Suprapubic skin (tissue), 4 donors: ENCODE measurements at regions not wholly inside any gene's neighbourhood (a gene's known extent, or its start where the extent isn't known, plus 50 kb on each side); places are given as distances from the start of the nearest gene placed in this dataset.

Source experiments
- DNase-seq, 2 donors: peaks; one replicate each; pipeline ENCODE4 v3.0.0-alpha.2; 2019; ENCODE audit warnings: low spot score in 2 of 2
- H3K27ac ChIP-seq: fragments of 200-600 bp; sonication (generic); one replicate; pipeline ENCODE4 v1.5.1; 2019
- H3K27me3 ChIP-seq: fragments of 200-600 bp; sonication (generic); one replicate; pipeline ENCODE4 v1.5.1; 2019
- H3K36me3 ChIP-seq: fragments of 200-600 bp; sonication (generic); one replicate; pipeline ENCODE4 v1.5.1; 2019
- H3K4me1 ChIP-seq: fragments of 200-600 bp; sonication (generic); one replicate; pipeline ENCODE4 v1.5.1; 2019
- H3K4me3 ChIP-seq: fragments of 200-600 bp; sonication (generic); one replicate; pipeline ENCODE4 v1.5.1; 2019; ENCODE audit warnings: mild to moderate bottlenecking
- H3K9me3 ChIP-seq: fragments of 200-600 bp; sonication (generic); one replicate; pipeline ENCODE4 v1.5.1; 2019
- CTCF ChIP-seq, 2 donors: fragments of 200-600 bp in 1 of 2; fragments of 450-650 bp in 1 of 2; sonication (generic) in 1 of 2; IDR thresholded peaks; one replicate each; pipeline ENCODE4 v1.5.1; 2016 to 2019; ENCODE audit warnings: antibody characterized with exemption in 2 of 2, mild to moderate bottlenecking in 1 of 2, moderate library complexity in 1 of 2
- EP300 ChIP-seq: sonication (generic); formaldehyde crosslinking; IDR thresholded peaks from one replicate; pipeline ENCODE4 v1.6.1; 2017; ENCODE audit warnings: antibody characterized with exemption
- POLR2A ChIP-seq, 2 donors: fragments of 450-650 bp; IDR thresholded peaks; one replicate each; pipeline ENCODE4 v1.6.1; 2017; ENCODE audit warnings: antibody characterized with exemption in 2 of 2, mild to moderate bottlenecking in 2 of 2, moderate library complexity in 2 of 2
- POLR2AphosphoS5 ChIP-seq, 3 donors: sonication (generic); formaldehyde crosslinking; IDR thresholded peaks; one replicate each; pipeline ENCODE4 v1.6.1; 2017; ENCODE audit warnings: antibody characterized with exemption in 3 of 3
- WGBS: methylation state at CpG from one replicate; pipeline ENCODE4 v1.1.5; 2018; 5-methylcytosine and 5-hydroxymethylcytosine counted together

GRCh38 chr4:36758312-36759178 is 477.1 kb downstream of the DTHD1 start:
- TF ChIP-seq EP300: no peak
- no peak for TF ChIP-seq POLR2AphosphoS5 (IDR thresholded peaks at IDR 0.05)
- TF ChIP-seq CTCF (IDR thresholded peaks at IDR 0.05): no peak
- TF ChIP-seq POLR2A (IDR thresholded peaks at IDR 0.05): no peak
- 50% methylated on average over 9 of the region's 9 CpGs for WGBS
- Histone ChIP-seq H3K27ac (no peak overlapping the region), H3K4me1 (no peaks in the 10 kb centered on the region), H3K27me3 (no peaks in the 10 kb centered on the region), H3K4me3 (no peak overlapping the region), H3K36me3 (no peaks in the 10 kb centered on the region), H3K9me3 (no peaks in the 10 kb centered on the region)
- no peak for DNase-seq

- Histone ChIP-seq H3K4me3 (no peak overlapping the region), H3K27me3 (no peaks in the 10 kb centered on the region), H3K9me3 (no peaks in the 10 kb centered on the region), H3K27ac (no peak overlapping the region), H3K36me3 (no peaks in the 10 kb centered on the region), H3K4me1 (no peaks in the 10 kb centered on the region)
- WGBS: 78% methylated on average over 4 of the region's 4 CpGs
- DNase-seq: no peak
- TF ChIP-seq POLR2A (IDR thresholded peaks at IDR 0.05) (no peak), CTCF (IDR thresholded peaks at IDR 0.05) (no peak), POLR2AphosphoS5 (IDR thresholded peaks at IDR 0.05) (no peak), EP300 (no peak)
Measured at GRCh38 chr4:36761607-36762006, 480.2 kb downstream of the DTHD1 start.

GRCh38 chr4:36763814-36764213 is 480.7 kb upstream of the NWD2 start:
- DNase-seq: no peak
- no peak for TF ChIP-seq POLR2A (IDR thresholded peaks at IDR 0.05)
- no peak for TF ChIP-seq EP300
- TF ChIP-seq POLR2AphosphoS5 (IDR thresholded peaks at IDR 0.05): no peak
- TF ChIP-seq CTCF (IDR thresholded peaks at IDR 0.05): no peak
- no peak overlapping the region for H3K27ac ChIP-seq
- no peak overlapping the region for H3K4me3 ChIP-seq
- no peaks in the 10 kb centered on the region for H3K36me3 ChIP-seq
- no peaks in the 10 kb centered on the region for H3K27me3 ChIP-seq
- H3K9me3 ChIP-seq: no peaks in the 10 kb centered on the region
- 94% methylated on average over 1 of the region's 1 CpG for WGBS
- no peaks in the 10 kb centered on the region for H3K4me1 ChIP-seq

- Histone ChIP-seq H3K27ac (no peak overlapping the region), H3K9me3 (no peaks in the 10 kb centered on the region), H3K4me1 (no peaks in the 10 kb centered on the region), H3K36me3 (no peaks in the 10 kb centered on the region), H3K27me3 (no peaks in the 10 kb centered on the region), H3K4me3 (no peak overlapping the region)
- WGBS: 87% methylated on average over 1 of the region's 1 CpG
- TF ChIP-seq CTCF (IDR thresholded peaks at IDR 0.05) (no peak), EP300 (no peak), POLR2A (IDR thresholded peaks at IDR 0.05) (no peak), POLR2AphosphoS5 (IDR thresholded peaks at IDR 0.05) (no peak)
- DNase-seq: no peak
Measured at GRCh38 chr4:36767596-36767995, 476.9 kb upstream of the NWD2 start.

- H3K9me3 ChIP-seq: no peaks in the 10 kb centered on the region
- H3K4me1 ChIP-seq: no peaks in the 10 kb centered on the region
- TF ChIP-seq POLR2AphosphoS5 (IDR thresholded peaks at IDR 0.05): no peak
- TF ChIP-seq CTCF (IDR thresholded peaks at IDR 0.05): no peak
- TF ChIP-seq EP300: no peak
- TF ChIP-seq POLR2A (IDR thresholded peaks at IDR 0.05): no peak
- H3K4me3 ChIP-seq: no peak overlapping the region
- H3K27ac ChIP-seq: no peak overlapping the region
- DNase-seq: no peak
- H3K27me3 ChIP-seq: no peaks in the 10 kb centered on the region
- 84% methylated on average over 2 of the region's 2 CpGs for WGBS
- no peaks in the 10 kb centered on the region for H3K36me3 ChIP-seq
Measured at GRCh38 chr4:36771411-36772153, 473.0 kb upstream of the NWD2 start.
